C4-2B (cell line): ENCODE measurements at regions not wholly inside any gene's neighbourhood (a gene's known extent, or its start where the extent isn't known, plus 50 kb on each side); places are given as distances from the start of the nearest gene placed in this dataset.

Experiments
- H3K27ac ChIP-seq: fragments of 450-650 bp; 2 replicates; pipeline ENCODE4 v1.5.1; 2017
- ZFX ChIP-seq: fragments of 450-650 bp; IDR thresholded peaks from 2 replicates; pipeline ENCODE4 v1.6.1; 2017
- TF ChIP-seq, protein P1 (sequence below): fragments of 450-650 bp; conservative IDR thresholded peaks from 2 replicates; pipeline ENCODE4 v1.5.1; 2017; ENCODE audit warnings: mild to moderate bottlenecking

DNA sequence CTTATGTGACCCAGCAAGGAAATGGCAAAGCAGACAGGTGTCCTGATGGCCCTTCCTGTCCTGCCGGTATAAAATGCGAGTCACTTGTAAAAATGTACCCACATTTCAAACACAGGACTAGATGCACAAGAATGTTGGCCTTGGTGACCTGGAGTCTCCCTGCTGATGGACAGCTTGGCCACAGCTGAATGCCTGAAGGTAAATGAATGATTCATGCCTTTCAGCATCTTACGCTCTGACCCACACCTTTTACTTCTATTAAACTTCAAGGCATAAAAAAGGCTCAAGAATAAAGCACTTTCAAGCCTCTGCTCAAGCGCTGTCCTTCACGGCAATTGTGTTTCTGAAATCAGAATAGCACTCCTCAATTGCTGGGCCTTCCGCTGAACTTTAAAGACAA is 228.0 kb upstream of the SLCO3A1 start:
- H3K27ac ChIP-seq: no peak overlapping the region
- no peak for TF ChIP-seq ZFX
- TF ChIP-seq, protein P1, sequence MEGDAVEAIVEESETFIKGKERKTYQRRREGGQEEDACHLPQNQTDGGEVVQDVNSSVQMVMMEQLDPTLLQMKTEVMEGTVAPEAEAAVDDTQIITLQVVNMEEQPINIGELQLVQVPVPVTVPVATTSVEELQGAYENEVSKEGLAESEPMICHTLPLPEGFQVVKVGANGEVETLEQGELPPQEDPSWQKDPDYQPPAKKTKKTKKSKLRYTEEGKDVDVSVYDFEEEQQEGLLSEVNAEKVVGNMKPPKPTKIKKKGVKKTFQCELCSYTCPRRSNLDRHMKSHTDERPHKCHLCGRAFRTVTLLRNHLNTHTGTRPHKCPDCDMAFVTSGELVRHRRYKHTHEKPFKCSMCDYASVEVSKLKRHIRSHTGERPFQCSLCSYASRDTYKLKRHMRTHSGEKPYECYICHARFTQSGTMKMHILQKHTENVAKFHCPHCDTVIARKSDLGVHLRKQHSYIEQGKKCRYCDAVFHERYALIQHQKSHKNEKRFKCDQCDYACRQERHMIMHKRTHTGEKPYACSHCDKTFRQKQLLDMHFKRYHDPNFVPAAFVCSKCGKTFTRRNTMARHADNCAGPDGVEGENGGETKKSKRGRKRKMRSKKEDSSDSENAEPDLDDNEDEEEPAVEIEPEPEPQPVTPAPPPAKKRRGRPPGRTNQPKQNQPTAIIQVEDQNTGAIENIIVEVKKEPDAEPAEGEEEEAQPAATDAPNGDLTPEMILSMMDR: no peak

DNA sequence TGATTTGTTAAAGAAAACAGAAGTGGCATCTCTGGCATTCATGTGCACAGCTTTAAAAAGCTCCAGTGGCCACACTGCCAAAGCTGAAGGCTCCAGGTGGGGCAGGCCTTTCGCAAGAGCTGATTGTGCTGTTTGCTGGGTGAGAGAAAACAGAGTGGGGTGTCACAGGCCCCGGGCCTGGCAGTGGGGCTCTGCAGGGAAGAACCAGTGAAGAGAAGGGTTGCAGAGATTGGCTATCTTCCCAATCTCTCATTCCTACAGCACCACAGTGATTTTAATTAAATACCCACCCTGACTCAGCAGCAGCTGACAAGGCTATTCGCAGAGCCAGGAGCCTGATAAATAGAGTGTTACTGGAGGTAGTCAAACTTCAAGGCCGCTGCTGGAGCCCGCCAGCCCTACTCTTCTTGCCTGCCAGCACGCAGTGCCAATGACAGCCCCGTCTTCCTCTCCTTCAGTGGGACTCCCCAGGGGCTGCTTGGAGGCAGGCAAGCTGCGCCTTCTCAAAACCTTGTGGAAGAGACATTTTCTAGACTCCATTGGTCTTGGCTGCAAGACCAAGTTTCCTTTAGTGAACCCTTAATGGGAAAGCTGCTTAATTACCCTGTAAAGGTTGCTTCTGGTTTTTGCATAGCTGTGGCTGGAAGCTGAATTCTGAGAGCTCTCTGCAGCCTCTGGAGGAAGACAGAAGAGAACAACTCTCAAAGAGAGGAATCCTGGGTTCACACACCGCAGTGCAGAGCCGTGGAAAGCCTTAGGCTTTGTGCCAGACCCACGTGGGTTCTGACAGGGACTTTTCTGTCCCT is 225.8 kb upstream of the SLCO3A1 start:
- TF ChIP-seq ZFX: no peak
- TF ChIP-seq, protein P1: no peak
- H3K27ac ChIP-seq: no peak overlapping the region

DNA sequence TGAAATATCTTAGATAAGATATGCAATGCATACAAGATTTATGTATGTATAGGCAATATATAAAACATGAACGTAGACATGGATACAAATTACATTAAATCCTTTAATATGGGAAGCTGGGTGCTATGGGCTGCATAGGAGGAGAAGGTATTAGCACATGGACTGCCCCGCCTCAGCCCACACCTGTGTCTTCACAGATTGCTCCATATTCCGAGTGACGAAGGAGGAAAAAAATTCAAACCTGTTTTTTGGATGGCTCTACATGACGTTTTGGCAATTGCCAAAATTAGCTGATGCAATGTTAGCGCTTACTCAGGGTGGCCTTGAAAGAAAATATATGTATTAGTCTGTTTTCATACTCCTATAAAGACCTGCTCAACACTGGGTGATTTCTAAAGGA is 223.4 kb upstream of the SLCO3A1 start:
- TF ChIP-seq, protein P1: no peak
- TF ChIP-seq ZFX: no peak
- no peak overlapping the region for H3K27ac ChIP-seq

DNA sequence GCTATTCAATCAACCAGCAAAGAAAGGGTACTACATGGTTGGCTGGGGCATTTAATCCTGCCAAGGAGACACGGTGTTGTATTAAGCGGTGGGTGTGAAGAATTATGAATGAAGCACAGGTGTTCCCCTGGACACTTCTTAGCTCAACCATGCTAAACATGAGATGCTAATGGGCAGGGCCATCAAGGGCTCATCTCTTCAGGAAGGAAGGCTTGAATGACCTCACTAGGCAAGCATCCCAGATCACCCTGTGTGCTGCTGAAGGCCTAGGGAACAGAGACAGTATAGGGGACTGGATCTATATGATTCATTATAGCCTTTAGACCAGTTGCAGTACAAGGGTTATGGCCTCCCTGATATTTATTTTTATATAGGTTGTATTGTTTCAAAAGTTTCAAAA is 221.3 kb upstream of the SLCO3A1 start:
- H3K27ac ChIP-seq: no peak overlapping the region
- TF ChIP-seq ZFX: no peak
- TF ChIP-seq, protein P1: no peak

DNA sequence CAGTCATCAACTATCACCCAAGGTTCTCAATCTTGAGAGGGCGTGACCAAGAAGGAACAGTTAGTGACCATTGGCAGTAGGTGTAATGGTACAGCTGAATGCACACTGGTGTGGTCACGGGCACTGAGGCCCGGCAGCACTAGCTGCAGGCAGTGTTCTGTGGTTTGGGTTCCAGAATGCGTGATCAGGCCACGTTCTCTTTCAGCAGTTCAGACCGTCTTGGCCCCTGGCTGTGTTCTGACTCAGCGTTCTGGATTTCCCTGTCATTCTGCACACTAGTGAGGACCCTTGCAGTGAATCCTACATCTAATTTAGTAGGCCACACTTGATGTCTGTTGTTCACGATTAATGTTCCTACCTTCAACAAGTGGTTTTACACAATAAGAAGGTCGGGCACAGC is 220.5 kb upstream of the SLCO3A1 start:
- TF ChIP-seq, protein P1: no peak
- no peak for TF ChIP-seq ZFX
- H3K27ac ChIP-seq: no peak overlapping the region

DNA sequence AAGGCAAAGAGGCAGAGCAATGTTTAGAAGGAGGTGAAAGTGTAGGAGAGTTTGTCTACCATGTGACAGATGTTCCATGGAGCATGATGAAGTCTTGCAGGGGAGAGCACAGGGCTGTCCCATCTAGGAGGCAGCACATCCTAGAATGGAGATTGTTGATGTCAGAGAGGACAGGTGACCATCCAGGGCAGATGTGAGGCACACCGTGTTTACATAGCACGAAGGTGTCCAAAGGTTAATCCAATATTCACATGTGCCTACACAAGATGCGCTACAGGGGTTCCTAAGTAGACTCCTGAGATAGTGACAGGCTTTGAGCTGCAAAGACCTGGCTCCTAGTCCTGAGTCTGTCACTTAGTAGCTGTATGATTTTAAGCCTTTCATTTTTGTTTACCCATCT is 219.3 kb upstream of the SLCO3A1 start:
- TF ChIP-seq, protein P1: no peak
- no peak for TF ChIP-seq ZFX
- H3K27ac ChIP-seq: no peak overlapping the region

DNA sequence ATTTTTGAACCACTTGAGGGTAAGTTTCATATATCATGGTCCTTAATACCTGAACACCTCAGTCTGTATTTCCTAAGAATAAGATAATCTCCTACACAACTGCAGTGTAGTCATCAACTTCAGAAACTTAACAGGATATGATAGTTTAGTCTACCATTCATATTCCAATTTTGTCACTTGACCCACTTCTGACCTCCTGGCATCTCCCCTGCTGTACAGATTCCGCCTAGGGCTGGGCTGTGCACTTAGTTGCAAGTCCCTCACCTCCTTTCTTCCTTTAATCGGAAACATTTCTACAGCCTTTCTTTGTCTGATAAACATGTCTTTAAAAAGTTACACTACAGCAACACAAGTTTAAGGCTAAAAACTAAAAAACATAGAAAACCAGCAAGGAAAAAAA is 218.4 kb upstream of the SLCO3A1 start:
- no peak overlapping the region for H3K27ac ChIP-seq
- TF ChIP-seq, protein P1: no peak
- TF ChIP-seq ZFX: no peak
